Esophagus muscularis mucosa (tissue), 3 donors: ENCODE measurements at regions not wholly inside any gene's neighbourhood (a gene's known extent, or its start where the extent isn't known, plus 50 kb on each side); places are given as distances from the start of the nearest gene placed in this dataset.

ENCODE experiments used
- CTCF ChIP-seq, 3 experiments: fragments of 200-600 bp in 2 of 3; fragments of 450-650 bp in 1 of 3; sonication (generic) in 2 of 3; IDR thresholded peaks; one replicate each; pipeline ENCODE4 v1.5.1; 2017 to 2019; ENCODE audit warnings: antibody characterized with exemption in 3 of 3, mild to moderate bottlenecking in 2 of 3, moderate library complexity in 1 of 3
- POLR2A ChIP-seq: fragments of 450-650 bp; IDR thresholded peaks from one replicate; pipeline ENCODE4 v1.6.1; 2017; ENCODE audit warnings: antibody characterized with exemption, moderate library complexity, mild to moderate bottlenecking, low read depth
- POLR2AphosphoS5 ChIP-seq, 2 donors: sonication (generic); formaldehyde crosslinking; IDR thresholded peaks; one replicate each; pipeline ENCODE4 v1.6.1; 2017; ENCODE audit warnings: antibody characterized with exemption in 2 of 2

DNA sequence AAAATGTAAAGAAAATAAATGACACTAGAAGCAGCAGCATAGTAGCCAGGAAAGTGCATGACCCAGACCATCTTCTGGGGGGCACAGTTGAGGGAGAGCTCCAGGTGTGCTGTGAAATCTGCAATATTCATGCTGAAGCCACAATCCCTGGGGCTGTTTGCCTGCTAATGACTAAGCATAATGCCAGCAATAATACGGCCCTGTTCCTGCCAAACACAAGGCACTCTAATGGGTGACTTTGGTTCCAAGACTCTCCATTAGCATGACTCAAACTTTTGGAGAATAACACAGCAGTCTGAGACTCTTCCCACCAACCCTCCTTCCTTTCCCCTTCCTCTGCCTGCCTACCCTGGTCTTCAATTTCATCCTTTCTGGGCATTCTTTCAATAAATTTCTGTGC lies 77.9 kb upstream of the DOCK10 start:
- TF ChIP-seq CTCF (IDR thresholded peaks at IDR 0.05) (no peak), POLR2A (no peak), POLR2AphosphoS5 (IDR thresholded peaks at IDR 0.05) (no peak)
